ENCODE measurements at regions not wholly inside any gene's neighbourhood (a gene's known extent, or its start where the extent isn't known, plus 50 kb on each side); places are given as distances from the start of the nearest gene placed in this dataset.

GRCh38 chr20:24867556-24867955 lies 81.5 kb upstream of the CST7 start:
- no peak for DNase-seq

GRCh38 chr20:24868396-24868927 lies 80.6 kb upstream of the CST7 start:
- H3K4me3 ChIP-seq: no peak overlapping the region
- H3K27me3 ChIP-seq: no peaks in the 10 kb centered on the region
- TF ChIP-seq POLR2A (IDR thresholded peaks at IDR 0.05): no peak
- no peak for TF ChIP-seq CTCF (IDR thresholded peaks at IDR 0.05)
- no peak for TF ChIP-seq EP300 (IDR thresholded peaks at IDR 0.05)
- H3K9me3 ChIP-seq: no peaks in the 10 kb centered on the region
- DNase-seq: no peak
- 83 to 90% (median 84%) methylated on average over 10 of the region's 10 CpGs for WGBS, 3 donors
- no peaks in the 10 kb centered on the region for H3K4me1 ChIP-seq (ENCODE audit: insufficient read depth)
- no peaks in the 10 kb centered on the region for H3K36me3 ChIP-seq
- intact Hi-C loops (cut with DNase I): no loop called here
- no peak overlapping the region for H3K27ac ChIP-seq

More at GRCh38 chr20:24867556-24867955, 81.5 kb upstream of the CST7 start:
- H3K36me3 ChIP-seq: no peaks in the 10 kb centered on the region
- H3K27ac ChIP-seq: no peak overlapping the region
- no peaks in the 10 kb centered on the region for H3K27me3 ChIP-seq
- no peak overlapping the region for H3K4me3 ChIP-seq
- 87 to 88% (median 88%) methylated on average over 8 of the region's 8 CpGs for WGBS, 3 donors
- TF ChIP-seq CTCF (IDR thresholded peaks at IDR 0.05): no peak
- no peak for TF ChIP-seq EP300 (IDR thresholded peaks at IDR 0.05)
- no peak for TF ChIP-seq POLR2A (IDR thresholded peaks at IDR 0.05)
- H3K4me1 ChIP-seq (ENCODE audit: insufficient read depth): no peaks in the 10 kb centered on the region
- intact Hi-C loops (cut with DNase I): no loop called here
- H3K9me3 ChIP-seq: no peaks in the 10 kb centered on the region

GRCh38 chr20:24868959-24869358 lies 80.1 kb upstream of the CST7 start:
- no peak for DNase-seq
- no peaks in the 10 kb centered on the region for H3K27me3 ChIP-seq
- H3K4me3 ChIP-seq: no peak overlapping the region
- no peaks in the 10 kb centered on the region for H3K4me1 ChIP-seq (ENCODE audit: insufficient read depth)
- no peaks in the 10 kb centered on the region for H3K36me3 ChIP-seq
- WGBS, 3 donors: 56 to 88% (median 85%) methylated on average over 6 of the region's 6 CpGs
- intact Hi-C loops (cut with DNase I): no loop called here
- TF ChIP-seq POLR2A (IDR thresholded peaks at IDR 0.05) (no peak), CTCF (IDR thresholded peaks at IDR 0.05) (no peak), EP300 (IDR thresholded peaks at IDR 0.05) (no peak)
- H3K27ac ChIP-seq: no peak overlapping the region
- H3K9me3 ChIP-seq: no peaks in the 10 kb centered on the region

GRCh38 chr20:24870057-24870456 lies 79.0 kb upstream of the CST7 start:
- Histone ChIP-seq H3K9me3 (no peaks in the 10 kb centered on the region), H3K27ac (no peak overlapping the region), H3K27me3 (no peaks in the 10 kb centered on the region), H3K4me1 (ENCODE audit: insufficient read depth) (no peaks in the 10 kb centered on the region), H3K36me3 (no peaks in the 10 kb centered on the region), H3K4me3 (no peak overlapping the region)
- TF ChIP-seq EP300 (IDR thresholded peaks at IDR 0.05): no peak
- no peak for TF ChIP-seq POLR2A (IDR thresholded peaks at IDR 0.05)
- TF ChIP-seq CTCF (IDR thresholded peaks at IDR 0.05): no peak
- no peak for DNase-seq
- WGBS, 3 donors: 78 to 82% (median 81%) methylated on average over 3 of the region's 3 CpGs
- intact Hi-C loops (cut with DNase I): no loop called here

Measured in ovary (tissue), 7 donors.